NCI-H524 treated with DMSO at 0.1 percent for 48 hours (cell line): ENCODE measurements at regions not wholly inside any gene's neighbourhood (a gene's known extent, or its start where the extent isn't known, plus 50 kb on each side); places are given as distances from the start of the nearest gene placed in this dataset.
"Not testable (repeated sequence)": the region's sequence is repeated elsewhere in the genome, so short reads cannot be mapped to it uniquely, and the experiment has no call there.

ENCODE experiments used
- DNase-seq: peaks from one replicate; lab custom pipeline; 2025; lab: John Stamatoyannopoulos, UW

DNA sequence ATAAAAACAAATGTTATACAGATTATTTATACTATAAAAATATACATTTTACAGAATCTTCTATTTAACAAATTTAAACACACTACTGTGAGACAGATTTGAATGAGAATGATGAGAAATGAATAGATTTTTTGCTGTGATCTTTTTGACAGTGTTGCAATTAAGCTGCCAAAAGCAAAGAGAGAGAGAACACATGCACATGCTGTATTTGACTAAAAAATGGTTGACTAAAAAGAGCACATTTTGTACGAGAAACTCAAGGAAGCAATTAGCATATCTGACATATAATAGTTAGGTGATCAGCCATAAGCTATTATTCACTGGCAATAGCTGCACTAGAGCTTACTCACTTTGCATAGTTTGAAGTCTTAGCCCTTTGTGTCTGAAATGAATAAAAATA lies 115.8 kb downstream of the SYT10 start:
- no peak for DNase-seq

DNA sequence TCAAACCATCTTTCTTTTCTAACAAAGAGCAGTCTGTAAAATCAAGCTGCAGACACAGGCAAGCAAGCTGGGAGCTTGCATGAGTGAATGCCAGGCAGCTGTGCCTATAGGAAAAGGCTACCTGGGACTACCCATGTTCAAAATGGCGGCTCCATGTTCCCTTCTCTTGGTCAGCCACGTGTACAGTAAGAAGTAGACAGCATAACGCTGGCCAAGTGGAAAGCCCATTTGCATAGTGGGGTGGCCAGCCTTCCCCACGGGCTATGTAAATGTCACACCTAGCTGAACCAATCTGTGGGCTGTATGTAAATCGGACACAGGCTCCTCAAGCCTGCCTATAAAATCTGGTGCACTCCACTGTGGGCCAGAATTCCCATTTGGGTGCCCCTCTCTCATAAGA lies 117.1 kb downstream of the SYT10 start:
- no peak for DNase-seq

DNA sequence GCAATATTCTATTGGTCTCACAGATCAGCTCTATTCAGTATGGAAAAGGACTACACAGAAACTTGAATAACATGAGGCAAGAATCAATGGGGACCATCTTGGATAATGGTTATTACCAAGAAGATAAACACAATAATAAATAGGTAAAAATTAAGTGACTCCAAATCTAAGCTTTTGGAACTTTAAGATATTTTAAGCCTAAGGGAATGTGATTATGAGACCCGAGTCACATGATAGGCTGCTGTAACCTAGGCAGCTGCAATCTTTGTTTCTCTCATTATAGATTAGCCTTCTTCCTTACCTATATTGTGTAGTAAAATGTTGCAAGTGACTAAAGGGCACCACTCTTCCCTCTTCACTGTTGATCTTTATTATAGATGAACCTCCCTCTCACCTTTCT lies 121.9 kb downstream of the SYT10 start:
- DNase-seq, result no peak

DNA sequence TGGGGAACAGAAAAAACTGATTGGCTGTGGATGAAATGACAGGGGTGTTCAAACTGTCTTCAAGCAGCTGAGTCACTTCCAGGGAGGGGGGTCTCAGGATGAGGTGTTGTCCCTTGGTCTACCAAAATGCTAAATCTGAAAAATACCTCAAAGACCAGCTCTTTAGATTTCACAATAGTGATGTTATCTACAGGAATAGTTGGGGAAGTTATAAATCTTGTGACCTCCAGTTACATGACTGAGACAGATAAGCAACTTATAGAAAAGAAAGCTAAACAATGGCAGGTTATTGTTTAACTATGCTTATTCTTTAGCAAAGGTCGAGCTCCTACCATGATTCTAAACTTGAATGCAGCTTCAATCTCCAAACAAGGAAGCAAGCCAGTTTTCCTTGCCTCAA lies 125.4 kb downstream of the SYT10 start:
- DNase-seq, result no peak

DNA sequence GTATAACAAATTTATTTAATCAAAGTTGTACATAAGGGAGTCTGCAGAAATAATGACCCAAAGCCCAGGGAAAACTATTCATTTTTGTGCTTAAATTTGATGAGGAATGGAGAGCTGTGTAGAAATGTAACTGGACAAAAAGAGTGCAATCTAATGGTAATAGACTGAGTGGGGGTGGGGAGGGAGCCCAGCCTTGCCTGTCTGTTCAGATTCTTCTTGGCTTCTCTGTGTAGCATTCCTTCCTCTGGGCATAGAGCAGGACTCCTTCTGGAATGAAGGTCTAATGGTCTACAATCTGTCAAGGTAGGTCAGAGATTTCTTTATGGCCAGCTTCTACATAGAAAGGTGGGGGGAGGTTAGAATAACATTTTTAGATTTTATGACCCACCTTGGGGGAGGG lies 126.1 kb downstream of the SYT10 start:
- DNase-seq, result no peak

DNA sequence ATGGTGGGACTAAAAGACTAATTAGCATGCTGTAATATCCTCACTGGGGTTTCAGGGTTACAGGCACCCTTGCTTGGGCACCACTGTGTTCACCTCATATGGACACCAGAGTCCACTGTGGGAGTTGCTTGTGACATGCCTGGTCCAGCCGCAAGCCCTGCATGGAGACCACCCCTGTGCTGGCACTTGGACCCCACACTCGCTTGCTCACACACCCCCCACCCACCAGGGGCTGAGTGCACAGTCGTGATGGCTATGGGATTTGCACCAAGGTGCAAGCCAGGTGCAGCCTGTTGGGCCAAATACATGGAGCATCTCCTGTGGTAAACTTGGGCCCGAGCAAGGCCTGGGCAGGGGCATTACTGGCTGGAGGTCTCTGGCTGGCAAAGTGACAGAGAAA lies 129.1 kb downstream of the SYT10 start:
- no peak for DNase-seq

DNA sequence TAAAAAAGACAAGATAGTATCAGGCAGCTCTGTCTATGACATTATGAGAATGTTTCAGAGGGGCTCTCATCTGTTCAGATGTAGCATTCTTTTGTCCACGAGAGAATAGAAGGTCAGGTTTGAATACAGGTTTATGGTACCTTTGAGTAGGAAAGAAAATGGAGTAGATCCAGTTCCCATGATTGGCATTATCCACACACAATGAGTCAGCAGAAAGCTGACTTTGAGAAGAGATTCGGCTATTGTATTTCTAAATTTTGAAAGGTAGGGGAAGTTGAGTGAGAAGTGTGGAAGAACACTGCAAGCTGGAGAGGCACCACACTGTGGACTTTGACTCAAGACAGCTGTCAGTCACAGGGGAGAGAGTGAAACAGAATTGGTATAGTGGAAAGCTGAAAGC lies 135.4 kb downstream of the SYT10 start:
- DNase-seq, result no peak

DNA sequence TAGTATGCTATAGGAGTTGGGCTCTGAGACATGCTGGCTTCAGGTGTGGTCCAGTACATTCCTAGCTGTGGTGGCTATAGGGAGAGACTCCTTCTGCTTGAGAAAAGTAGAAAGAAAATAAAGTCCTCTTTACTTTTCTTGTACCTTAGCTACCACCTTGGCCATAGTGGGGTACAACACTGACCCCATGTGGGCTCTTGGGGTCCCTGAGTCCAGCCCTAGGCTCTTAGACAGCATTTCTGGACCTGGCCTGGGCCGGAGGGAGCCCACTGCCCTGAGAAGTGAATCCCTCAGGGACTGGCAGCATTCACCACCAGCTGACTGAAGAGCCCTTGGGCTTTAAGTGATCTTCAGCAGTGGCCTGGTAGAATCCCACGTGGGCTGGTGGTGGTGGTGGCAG lies 143.1 kb downstream of the SYT10 start:
- DNase-seq, result no peak

DNA sequence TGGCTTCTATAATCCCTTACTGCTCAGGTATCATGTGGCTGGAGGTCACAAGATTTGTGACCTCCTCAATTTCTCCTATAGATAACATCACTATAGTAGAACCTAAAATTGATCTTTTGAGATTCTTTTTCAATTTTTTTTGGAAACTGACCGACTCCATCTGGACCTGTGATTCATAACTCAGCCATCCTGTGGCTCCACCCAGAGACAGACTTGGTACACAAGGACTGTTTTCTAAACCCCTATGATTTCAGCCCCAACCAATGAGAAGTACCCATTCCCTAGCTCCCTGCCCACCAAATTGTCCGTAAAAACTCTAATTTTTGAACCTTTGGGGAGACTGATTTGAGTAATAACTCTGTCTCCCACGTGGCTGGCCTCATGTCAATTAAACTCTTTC lies 148.9 kb downstream of the SYT10 start:
- DNase-seq, result no peak

DNA sequence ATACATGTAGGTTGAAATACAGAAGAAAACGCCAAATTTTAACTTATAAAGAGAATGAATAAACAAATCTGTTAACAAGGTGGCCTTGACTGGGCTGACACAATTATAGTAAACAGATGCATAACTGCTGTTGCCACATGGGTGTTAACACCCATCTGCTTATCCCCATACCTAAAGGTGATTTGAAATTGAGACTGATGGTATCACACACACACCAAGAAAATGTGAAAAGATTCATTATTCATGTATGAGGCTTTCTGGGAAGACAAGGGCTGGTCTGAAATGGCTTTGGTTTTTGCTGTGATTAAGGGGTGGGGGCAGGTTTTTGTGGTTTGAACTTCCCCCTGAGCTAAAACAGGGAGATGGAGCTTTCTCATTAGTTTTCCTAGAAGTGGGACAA lies 156.6 kb downstream of the SYT10 start:
- no peak for DNase-seq

DNA sequence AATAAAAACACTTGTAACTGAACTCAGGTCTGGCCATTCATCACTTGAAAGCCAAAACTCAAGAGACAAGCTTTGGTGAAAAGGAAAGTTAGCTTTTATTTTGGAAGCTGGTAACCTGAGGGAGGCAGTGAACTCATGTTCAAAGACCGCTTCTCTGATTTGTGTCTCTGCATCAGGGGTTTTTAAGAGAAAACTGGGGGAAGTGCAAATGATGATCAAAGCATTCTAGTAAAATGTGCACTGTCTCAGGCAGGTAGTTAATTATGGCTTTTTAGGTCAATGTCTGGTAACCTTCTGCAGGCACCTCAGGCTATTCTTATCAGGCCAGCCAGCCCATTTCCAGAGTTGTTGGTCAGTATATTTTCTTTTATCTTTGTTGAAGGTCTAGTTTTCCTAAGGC lies 162.2 kb downstream of the SYT10 start:
- no peak for DNase-seq

DNA sequence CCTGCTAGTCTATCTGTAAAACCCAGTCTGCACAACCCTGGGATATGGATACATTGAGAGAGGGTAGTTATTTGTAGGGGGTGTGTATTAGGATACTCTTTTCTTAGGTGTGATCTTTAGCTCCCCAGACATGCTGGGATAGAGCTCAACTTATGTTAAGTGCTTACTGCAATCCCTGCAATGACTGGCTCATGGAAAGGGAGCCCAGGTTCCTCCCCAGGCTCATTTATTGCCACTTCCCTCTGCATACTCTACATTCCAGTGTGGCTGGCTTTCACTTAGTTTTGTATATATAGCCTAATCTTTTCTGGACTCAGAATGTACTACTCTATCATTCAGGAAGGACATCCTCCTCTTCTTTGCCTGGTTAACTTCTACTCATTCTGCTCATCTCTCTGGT lies 172.0 kb downstream of the SYT10 start:
- DNase-seq, result no peak

DNA sequence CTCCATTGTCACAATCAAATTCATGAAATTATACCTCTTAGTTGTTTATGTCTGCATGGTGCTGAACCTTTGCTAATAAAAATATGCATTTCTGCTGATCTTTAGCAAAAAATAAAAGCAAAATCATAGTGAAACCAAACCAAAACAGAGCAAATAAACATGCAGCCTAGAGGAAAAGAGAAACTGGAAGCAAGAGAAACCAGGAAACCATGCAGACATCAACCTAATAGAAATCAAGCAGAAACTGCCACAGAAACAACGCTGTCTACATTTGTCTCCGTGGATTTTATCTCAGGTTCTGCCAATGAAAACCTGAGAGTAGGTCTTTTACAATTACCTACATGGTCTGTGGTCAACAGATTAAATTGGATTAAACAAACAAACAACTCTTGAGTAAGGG lies 173.7 kb downstream of the SYT10 start:
- DNase-seq, result no peak

DNA sequence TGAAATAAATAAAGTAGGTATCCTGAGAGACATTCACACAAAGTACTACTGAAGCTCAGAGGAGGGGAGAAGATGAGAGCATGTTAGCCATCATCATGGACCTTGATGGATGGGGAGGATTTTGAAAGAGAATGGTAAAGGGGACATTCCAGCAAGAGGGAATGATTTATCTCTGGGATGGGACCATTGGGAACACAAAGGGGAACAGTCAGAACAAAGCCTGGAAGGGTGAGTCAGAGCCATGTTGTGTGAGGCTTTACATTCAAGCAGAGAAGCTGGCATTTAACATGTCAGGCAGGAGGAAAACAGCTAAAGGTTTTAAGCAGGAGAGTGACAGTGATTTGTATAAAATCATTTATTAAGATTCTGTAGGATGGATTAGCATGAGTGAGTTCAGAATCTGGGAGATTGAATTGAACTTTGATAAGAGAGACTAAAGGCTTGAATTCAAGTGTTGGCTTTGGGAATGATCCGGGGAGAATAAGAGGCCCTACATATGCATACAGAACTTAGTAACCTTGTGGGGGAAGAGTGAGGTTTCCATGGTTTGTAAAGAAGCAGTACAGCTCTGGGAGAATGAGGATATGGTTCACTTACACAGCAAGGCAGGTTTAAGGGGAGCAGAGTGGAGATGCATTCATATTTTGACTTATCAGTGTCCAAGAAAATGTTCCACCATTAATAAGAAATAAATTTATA lies 174.4 kb downstream of the SYT10 start:
- DNase-seq, result no peak

DNA sequence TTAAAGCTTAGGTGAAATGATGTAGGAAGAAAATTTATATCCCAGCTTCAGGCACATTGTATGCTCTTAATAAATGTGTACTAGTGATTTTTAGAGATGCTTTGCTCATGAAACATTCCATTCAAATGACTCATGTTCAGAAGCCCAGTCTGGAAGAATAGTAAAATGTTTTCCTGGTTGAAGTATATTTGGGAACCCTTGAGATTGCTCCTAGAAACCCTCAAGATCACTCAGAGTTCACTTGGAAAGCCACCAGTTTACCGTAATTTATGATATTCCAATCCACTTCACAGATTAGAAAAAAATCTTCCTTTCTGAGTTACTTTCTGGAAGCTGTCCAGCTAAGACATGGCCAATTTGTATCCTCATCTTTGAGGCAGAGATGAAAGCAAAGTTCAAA lies 186.4 kb downstream of the SYT10 start:
- DNase-seq, result no peak

DNA sequence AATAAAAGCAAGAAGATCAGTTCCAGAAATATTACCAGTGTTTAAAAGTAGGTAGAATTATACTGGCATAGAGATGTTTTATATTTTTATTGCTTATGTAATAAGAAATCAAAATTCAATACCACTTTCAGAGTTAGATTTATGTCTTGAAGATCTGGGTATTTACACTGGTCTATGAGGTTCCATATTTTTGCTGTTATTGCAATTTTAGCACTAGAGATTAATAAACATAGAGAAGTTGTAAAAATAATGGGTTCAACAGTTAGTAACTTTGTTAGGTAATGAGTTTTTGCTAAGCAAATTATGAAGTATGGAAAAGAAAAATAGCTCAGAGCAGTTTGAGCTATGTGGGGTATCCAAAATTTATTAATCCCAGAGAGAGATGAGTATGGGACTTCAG lies 188.1 kb downstream of the SYT10 start:
- no peak for DNase-seq

DNA sequence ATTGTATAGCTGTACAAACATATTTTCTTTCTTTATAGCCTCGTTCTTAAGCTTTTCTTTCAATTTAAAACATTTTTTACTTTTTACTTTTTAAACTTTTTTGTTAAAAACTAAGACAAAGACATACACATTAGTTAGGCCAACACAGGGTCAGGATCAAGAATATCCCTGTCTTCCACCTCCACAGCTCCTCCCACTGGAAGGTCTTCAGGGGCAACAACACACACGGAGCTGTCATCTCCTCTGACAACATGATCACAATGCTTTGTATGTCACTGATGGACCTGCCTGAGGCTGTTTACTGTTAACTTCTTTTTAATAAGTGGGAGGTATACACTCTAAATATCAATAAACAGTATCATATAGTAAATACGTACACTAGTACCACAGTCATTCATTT lies 191.3 kb downstream of the SYT10 start:
- no peak for DNase-seq

DNA sequence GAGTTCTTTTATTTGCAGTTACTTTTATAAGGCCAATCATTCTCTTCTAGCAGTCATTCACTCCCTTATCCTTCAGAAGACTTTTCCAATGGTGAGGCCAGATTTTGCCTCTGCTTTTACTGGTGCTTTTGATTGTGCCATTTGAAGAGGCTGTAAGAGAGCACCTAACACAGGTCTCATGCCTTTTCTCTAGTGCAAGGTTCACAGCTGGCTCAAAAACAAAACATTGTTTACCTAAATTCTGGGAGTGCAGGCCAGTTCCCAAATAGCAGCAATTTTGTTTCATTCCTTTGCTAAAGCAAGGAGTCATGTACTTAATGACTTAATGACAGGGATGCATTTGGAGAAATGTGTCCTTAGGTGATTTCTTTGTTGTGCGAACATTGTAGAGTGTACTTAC lies 192.0 kb downstream of the SYT10 start:
- DNase-seq, result no peak

DNA sequence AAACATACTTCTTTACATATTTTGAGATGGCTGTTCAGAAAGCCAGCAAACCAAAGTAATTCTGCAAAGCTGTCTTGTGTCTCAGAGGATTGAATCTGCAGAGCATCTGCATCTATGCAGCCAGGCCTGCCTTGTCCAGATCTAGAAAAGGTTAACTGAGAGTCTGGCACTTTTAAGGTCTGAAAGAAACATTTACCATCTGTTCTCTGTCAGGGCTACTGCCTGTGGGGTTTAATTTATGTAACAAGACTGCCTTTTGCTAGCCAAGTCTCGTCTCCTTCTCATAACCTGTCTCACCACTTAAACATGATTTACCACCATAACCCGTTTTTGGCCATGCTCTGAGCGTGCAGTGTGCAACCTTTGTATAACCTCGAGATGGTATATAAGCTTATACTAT lies 194.2 kb downstream of the SYT10 start:
- DNase-seq, result no peak

DNA sequence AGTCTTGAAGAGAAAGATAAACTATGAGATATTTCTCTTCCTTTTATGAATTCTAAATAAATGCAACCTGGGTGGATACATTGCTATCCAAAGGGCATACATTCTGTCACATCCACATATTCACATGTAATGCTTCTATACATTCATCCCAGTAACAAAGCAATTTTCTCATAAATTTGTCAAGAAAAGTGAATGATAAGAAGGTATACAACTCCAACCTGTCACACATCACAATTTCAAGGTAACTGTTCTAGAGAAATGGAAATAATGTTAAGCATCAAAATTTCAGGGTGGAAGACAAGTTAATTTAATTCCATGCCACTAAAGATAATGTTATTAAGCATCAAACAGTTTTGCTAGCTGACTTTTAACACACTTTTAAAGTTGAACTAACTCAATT lies 212.9 kb downstream of the SYT10 start:
- DNase-seq, result no peak

DNA sequence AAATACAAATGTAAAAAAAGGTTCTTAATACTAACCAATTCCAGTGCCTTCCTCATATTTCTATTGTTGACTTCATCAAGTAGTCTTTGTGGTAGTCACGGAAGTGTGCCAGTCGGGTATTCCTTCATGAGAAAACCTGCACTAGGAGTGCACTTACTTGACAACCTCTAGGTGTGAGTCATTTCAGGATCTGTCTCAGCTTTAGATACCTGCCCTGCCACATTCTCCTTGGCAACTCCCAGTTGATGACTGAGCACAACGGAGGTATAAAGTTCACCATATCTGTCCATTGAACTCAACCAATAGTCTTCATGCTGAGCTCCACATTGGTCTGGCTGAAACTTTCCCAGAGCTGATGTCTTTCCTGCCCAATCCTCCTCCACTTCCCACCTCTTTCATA lies 215.7 kb downstream of the SYT10 start:
- DNase-seq, result no peak

DNA sequence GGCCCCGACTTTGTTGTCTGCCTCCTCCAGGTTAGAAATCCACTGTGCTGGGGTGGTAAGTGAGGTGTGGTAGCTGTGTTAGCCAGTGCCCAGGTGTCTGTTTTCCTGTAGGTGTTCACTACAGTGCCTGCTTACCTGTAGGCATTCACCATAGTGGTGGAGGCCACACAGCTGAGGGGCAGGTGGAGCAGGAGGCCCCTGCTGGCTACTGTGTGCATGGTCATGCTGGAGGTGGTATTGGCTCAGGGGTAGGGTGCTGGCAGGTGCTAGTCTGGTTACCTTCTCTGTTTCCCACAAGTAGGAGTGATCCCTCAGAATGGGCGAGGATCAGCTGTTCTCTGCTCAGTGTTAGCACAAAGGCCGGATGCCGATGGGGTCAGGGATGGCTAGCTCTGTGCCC lies 217.3 kb downstream of the SYT10 start:
- no peak for DNase-seq

DNA sequence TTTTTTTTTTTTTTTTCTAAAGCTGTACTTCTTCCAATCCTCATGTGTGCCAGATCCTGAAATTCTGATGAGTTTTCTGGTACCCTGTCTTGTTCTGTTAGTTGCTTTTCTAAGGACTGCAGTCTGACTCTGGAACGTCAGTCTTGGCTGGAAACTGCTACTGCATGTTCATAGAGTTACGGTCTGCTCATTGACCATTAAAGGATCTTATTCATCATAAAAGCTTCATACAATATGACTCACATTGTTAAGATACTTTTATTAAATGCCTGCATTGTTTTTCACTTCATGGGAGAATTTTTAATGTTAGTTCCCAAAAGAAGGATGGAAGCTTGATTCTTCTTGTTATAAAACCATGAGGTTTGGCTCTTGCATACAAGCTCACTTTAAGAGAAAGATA lies 233.6 kb downstream of the SYT10 start:
- DNase-seq, result no peak

DNA sequence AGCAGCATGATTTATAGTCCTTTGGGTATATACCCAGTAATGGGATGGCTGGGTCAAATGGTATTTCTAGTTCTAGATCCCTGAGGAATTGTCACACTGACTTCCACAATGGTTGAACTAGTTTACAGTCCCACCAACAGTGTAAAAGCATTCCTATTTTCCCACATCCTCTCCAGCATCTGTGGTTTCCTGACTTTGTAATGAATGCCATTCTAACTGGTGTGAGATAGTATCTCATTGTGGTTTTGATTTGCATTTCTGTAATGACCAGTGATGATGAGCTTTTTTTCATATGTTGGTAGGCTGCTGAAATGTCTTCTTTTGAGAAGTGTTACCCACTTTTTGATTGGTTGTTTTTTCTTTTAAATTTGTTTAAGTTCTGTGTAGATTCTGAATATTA lies 245.2 kb downstream of the SYT10 start:
- DNase-seq, result not testable (repeated sequence)

DNA sequence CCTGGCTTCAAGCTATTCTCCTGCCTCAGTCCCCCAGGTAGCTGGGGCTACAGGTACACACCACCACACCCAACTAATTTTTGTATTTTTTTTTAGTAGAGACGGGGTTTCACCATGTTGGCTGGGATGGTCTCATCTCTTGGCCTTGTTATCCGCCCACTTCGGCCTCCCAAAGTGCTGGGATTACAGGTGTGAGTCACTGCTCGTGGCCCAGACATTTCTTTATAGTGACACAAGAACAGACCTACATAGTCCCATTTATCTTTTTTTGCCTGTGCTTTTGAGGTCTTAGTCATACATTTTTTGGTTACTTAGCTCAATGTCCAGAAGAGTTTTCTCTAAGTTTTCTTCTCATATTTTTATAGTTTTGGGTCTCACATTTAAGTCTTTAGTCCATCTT lies 247.4 kb downstream of the SYT10 start:
- DNase-seq, result no peak
